22Rv1 (cell line): ENCODE measurements at regions not wholly inside any gene's neighbourhood (a gene's known extent, or its start where the extent isn't known, plus 50 kb on each side); places are given as distances from the start of the nearest gene placed in this dataset.

Experiments used
- H3K27ac ChIP-seq: fragments of 450-650 bp; 2 replicates; pipeline ENCODE4 v1.5.1; 2017
- ZFX ChIP-seq: fragments of 450-650 bp; IDR thresholded peaks from 2 replicates; pipeline ENCODE4 v1.6.1; 2017; ENCODE audit warnings: antibody characterized with exemption, borderline replicate concordance
- TF ChIP-seq, protein P1 (sequence below): fragments of 450-650 bp; IDR thresholded peaks from 2 replicates; pipeline ENCODE4 v1.5.1; 2017; ENCODE audit warnings: mild to moderate bottlenecking

DNA sequence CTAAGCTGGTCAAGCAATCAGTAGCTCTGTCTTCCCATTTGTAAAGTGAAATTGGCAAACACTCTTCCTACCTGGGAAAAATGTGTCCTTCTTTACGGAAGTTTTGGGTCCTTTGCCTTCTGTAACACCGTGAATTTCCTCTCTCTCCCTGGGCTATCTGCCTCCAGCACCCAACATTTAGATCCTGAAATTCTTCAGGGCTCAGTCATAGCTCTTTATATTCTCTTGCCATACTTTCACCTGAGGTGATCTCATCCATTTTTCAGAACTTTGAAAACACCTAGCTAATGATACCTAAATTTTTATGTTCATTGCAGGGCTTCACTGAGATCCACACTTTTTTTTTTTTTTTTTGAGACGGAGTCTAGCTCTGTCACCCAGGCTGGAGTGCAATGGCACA is 1042.2 kb downstream of the DIAPH3 start:
- no peak for TF ChIP-seq ZFX
- TF ChIP-seq, protein P1, sequence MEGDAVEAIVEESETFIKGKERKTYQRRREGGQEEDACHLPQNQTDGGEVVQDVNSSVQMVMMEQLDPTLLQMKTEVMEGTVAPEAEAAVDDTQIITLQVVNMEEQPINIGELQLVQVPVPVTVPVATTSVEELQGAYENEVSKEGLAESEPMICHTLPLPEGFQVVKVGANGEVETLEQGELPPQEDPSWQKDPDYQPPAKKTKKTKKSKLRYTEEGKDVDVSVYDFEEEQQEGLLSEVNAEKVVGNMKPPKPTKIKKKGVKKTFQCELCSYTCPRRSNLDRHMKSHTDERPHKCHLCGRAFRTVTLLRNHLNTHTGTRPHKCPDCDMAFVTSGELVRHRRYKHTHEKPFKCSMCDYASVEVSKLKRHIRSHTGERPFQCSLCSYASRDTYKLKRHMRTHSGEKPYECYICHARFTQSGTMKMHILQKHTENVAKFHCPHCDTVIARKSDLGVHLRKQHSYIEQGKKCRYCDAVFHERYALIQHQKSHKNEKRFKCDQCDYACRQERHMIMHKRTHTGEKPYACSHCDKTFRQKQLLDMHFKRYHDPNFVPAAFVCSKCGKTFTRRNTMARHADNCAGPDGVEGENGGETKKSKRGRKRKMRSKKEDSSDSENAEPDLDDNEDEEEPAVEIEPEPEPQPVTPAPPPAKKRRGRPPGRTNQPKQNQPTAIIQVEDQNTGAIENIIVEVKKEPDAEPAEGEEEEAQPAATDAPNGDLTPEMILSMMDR = no peak
- no peak overlapping the region for H3K27ac ChIP-seq

DNA sequence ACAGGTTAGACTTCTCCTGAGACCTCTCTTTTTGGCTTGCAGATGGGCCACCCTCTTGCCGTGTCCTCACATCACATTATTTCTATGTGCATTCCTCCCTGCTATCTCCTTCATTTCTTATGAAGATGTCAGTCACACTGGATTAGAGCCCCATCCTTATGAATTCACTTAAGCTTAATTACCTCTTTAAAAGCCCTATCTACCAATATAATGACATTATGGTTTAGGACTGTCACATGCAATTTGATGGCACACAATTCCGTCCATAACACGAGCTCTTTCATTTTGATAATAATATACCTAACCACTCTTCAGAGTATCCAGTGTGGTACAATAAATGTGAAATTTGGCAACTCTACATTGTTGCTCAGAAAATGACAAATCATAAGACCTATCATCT is 1037.3 kb downstream of the DIAPH3 start:
- no peak overlapping the region for H3K27ac ChIP-seq
- TF ChIP-seq, protein P1 = no peak
- TF ChIP-seq ZFX = no peak

DNA sequence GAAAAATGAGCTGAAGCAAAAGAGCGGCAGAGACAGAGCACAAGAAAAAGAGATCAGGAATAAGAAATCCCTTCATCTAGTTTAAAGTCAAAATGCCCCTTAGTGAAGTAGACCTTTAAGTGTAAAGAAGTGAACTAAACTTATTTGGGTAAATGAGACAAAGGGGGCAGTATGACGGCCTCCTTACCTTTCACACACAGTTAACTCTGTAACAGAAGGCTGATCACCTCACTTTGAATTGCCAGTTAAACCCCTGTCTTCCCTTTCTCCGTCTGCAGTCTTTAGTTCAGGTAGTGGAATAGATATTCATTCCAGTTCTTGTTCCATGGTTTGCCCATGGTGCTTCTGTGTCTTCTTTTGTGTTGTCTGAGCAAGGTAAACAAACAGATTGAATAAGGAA is 1029.8 kb downstream of the DIAPH3 start:
- H3K27ac ChIP-seq = 0 out of 2 replicates have a peak overlapping the region, but pooled peaks have one; percentile 23
- no peak for TF ChIP-seq ZFX
- TF ChIP-seq, protein P1 = no peak

DNA sequence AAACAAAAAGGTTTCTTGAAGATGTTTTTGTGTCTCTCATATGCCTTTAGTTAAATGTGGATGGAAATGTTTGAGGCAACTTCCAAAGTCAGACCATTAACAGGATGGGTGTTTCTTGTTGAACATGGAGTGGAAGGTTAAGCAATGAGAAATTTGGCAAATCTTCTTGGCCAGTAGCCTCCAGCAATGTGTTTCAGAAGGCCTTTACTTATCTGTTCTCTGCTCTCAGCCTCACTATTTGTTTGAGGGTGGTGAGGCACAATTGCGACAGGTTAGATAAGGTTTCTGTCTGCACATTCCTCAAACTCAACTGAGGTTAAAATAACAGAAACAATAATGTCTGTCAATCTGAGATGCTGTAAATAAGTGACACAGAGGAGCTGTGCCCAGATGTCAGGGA is 1019.0 kb downstream of the DIAPH3 start:
- no peak for TF ChIP-seq ZFX
- TF ChIP-seq, protein P1 = no peak
- H3K27ac ChIP-seq = no peak overlapping the region

DNA sequence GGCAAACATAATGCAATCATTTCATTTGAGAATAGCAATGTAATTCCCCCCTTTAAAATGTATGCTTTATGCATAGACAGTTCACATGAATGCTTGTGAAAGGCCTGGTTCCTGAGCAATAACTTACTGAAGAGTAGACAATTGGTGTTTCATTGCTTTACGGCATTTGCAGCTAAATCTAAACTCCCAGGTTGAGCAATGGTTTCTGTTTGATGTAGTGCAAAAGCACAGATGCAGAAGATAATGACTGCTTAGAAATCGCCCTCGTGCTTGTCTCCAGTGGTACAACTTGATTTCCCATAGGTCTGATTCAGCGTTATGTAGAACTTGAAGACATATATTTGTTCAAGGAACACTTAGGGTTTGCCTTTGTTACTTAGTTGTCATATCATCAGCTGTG is 1018.3 kb downstream of the DIAPH3 start:
- TF ChIP-seq ZFX = no peak
- TF ChIP-seq, protein P1 = no peak
- H3K27ac ChIP-seq = no peak overlapping the region

GRCh38 chr13:59157181-59157580 is 1006.5 kb downstream of the DIAPH3 start:
- no peak for TF ChIP-seq ZFX
- TF ChIP-seq, protein P1 = no peak
- H3K27ac ChIP-seq = no peak overlapping the region

GRCh38 chr13:59166174-59166573 is 997.6 kb downstream of the DIAPH3 start:
- TF ChIP-seq, protein P1 = no peak
- TF ChIP-seq ZFX = no peak
- H3K27ac ChIP-seq = no peak overlapping the region
